DND-41 (cell line): ENCODE measurements at regions not wholly inside any gene's neighbourhood (a gene's known extent, or its start where the extent isn't known, plus 50 kb on each side); places are given as distances from the start of the nearest gene placed in this dataset.

Experiments used
- EZH2 ChIP-seq: IDR thresholded peaks from 3 replicates; pipeline ENCODE4 v1.6.1; 2012; ENCODE audit warnings: borderline replicate concordance, low read depth, mild to moderate bottlenecking, moderate library complexity, low read length, inconsistent platforms; ENCODE audit not compliant: severe bottlenecking
- TF ChIP-seq, protein P1 (sequence below): IDR thresholded peaks from 2 replicates; pipeline ENCODE4 v1.5.1; 2012; ENCODE audit warnings: borderline replicate concordance, low read length, moderate library complexity, mild to moderate bottlenecking; ENCODE audit not compliant: poor library complexity, severe bottlenecking; ENCODE audit errors: extremely low read depth

DNA sequence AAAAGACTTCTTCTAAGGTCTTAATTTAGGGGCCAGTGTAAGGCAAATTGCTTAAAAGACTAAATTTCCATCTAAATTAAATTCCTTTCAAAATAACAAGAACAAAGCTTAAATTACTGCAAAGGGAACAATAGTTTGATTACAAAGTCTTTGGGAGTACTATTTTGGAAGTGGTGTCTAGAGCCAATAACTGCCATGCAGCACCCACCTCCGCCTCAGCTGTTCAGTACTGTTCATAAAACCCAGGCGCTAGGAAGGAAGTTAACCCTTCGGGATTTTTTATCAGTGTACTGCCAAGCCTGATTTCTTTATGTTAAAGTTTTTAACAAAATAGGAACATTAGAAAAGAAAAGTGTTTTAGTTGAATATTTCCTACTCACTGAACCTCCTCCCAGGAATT, 210.1 kb downstream of the LIG4 start:
- TF ChIP-seq, protein P1, sequence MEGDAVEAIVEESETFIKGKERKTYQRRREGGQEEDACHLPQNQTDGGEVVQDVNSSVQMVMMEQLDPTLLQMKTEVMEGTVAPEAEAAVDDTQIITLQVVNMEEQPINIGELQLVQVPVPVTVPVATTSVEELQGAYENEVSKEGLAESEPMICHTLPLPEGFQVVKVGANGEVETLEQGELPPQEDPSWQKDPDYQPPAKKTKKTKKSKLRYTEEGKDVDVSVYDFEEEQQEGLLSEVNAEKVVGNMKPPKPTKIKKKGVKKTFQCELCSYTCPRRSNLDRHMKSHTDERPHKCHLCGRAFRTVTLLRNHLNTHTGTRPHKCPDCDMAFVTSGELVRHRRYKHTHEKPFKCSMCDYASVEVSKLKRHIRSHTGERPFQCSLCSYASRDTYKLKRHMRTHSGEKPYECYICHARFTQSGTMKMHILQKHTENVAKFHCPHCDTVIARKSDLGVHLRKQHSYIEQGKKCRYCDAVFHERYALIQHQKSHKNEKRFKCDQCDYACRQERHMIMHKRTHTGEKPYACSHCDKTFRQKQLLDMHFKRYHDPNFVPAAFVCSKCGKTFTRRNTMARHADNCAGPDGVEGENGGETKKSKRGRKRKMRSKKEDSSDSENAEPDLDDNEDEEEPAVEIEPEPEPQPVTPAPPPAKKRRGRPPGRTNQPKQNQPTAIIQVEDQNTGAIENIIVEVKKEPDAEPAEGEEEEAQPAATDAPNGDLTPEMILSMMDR = no peak
- TF ChIP-seq EZH2 = no peak
